ENCODE measurements at regions not wholly inside any gene's neighbourhood (a gene's known extent, or its start where the extent isn't known, plus 50 kb on each side); places are given as distances from the start of the nearest gene placed in this dataset.
"Not testable (repeated sequence)": the region's sequence is repeated elsewhere in the genome, so short reads cannot be mapped to it uniquely, and the experiment has no call there.

- not testable (repeated sequence) for TF ChIP-seq MZF1 (tag by site-specific recombination; IDR thresholded peaks at IDR 0.05; ENCODE audit: borderline replicate concordance); CTCF (tag by site-specific recombination; IDR thresholded peaks at IDR 0.05); ZNF580 (tag by site-specific recombination; IDR thresholded peaks at IDR 0.05); ZNF114 (tag by site-specific recombination; IDR thresholded peaks at IDR 0.05); ZFP37 (tag by site-specific recombination; IDR thresholded peaks at IDR 0.05); ZNF280D (tag by site-specific recombination; IDR thresholded peaks at IDR 0.05); GLI4 (tag by site-specific recombination; IDR thresholded peaks at IDR 0.05); TCF7L2 (IDR thresholded peaks at IDR 0.05; ENCODE audit: borderline replicate concordance, low read depth, low read length)
Measured at GRCh38 chr10:2546894-2547293, 520.5 kb upstream of the PFKP start.
